Astrocyte of the cerebellum (primary cell): ENCODE measurements at regions not wholly inside any gene's neighbourhood (a gene's known extent, or its start where the extent isn't known, plus 50 kb on each side); places are given as distances from the start of the nearest gene placed in this dataset.

Source experiments
- DNase-seq: peaks from one replicate; pipeline ENCODE4 v3.0.0-alpha.2; 2011; ENCODE audit warnings: low read depth
- H3K4me3 ChIP-seq: 2 replicates; pipeline ENCODE4 v1.5.1; 2011; ENCODE audit warnings: mild to moderate bottlenecking, low read depth, low read length, moderate library complexity
- CTCF ChIP-seq: IDR thresholded peaks from 2 replicates; pipeline ENCODE4 v1.5.1; 2012; ENCODE audit warnings: low read length, low read depth, moderate library complexity, mild to moderate bottlenecking; ENCODE audit errors: missing control alignments
- in situ Hi-C: cut with HindIII; loops from 2 replicates; pipeline ENCODE4 v1.10.0; 2017; ENCODE audit warnings: low sequenced_read_pairs

- DNase-seq: no peak
- no peak for TF ChIP-seq CTCF
- in situ Hi-C loops: no loop called here
- H3K4me3 ChIP-seq: no peak overlapping the region
Measured at GRCh38 chr4:174144106-174144505, 139.4 kb downstream of the FBXO8 start.

GRCh38 chr4:174141876-174142275 is 141.6 kb downstream of the FBXO8 start:
- TF ChIP-seq CTCF: no peak
- H3K4me3 ChIP-seq: no peak overlapping the region
- DNase-seq: no peak
- in situ Hi-C loops: no loop called here

- no peak overlapping the region for H3K4me3 ChIP-seq
- no peak for DNase-seq
- no peak for TF ChIP-seq CTCF
- in situ Hi-C loops: no loop called here
Measured at GRCh38 chr4:174138616-174139015, 144.9 kb downstream of the FBXO8 start.

- H3K4me3 ChIP-seq: no peak overlapping the region
- no peak for DNase-seq
- TF ChIP-seq CTCF: no peak
- in situ Hi-C loops: no loop called here
Measured at GRCh38 chr4:174137698-174138097, 145.8 kb downstream of the FBXO8 start.

GRCh38 chr4:174135936-174136406 is 147.5 kb downstream of the FBXO8 start:
- in situ Hi-C loops: no loop called here
- no peak for DNase-seq
- TF ChIP-seq CTCF: no peak
- peak overlapping the region; percentile 20 for H3K4me3 ChIP-seq

GRCh38 chr4:174135530-174135929 is 147.9 kb downstream of the FBXO8 start:
- H3K4me3 ChIP-seq: peak overlapping the region; percentile 20
- no peak for DNase-seq
- in situ Hi-C loops: no loop called here
- TF ChIP-seq CTCF: no peak

- H3K4me3 ChIP-seq: no peak overlapping the region
- no peak for DNase-seq
- TF ChIP-seq CTCF: no peak
- in situ Hi-C loops: no loop called here
Measured at GRCh38 chr4:174134361-174134760, 149.1 kb downstream of the FBXO8 start.
